CD8-positive, alpha-beta memory T cell (primary cell): ENCODE measurements at regions not wholly inside any gene's neighbourhood (a gene's known extent, or its start where the extent isn't known, plus 50 kb on each side); places are given as distances from the start of the nearest gene placed in this dataset.

ENCODE experiments used
- CTCF ChIA-PET: fragments of 350-600 bp; sonication (Branson Sonifier 250); formaldehyde crosslinking; loops from one replicate; lab custom pipeline; 2021; ENCODE audit warnings: antibody characterized with exemption; lab: Charles Lee
- POLR2A ChIA-PET: fragments of 350-600 bp; sonication (Branson Sonifier 250); formaldehyde crosslinking; loops from one replicate; lab custom pipeline; 2021; ENCODE audit warnings: antibody characterized with exemption; lab: Charles Lee
- DNase-seq, 5 donors: peaks; one replicate each; pipeline versions ENCODE4 v3.0.0 to v3.0.0-alpha.2; 2020 to 2022; ENCODE audit warnings: mixed read lengths in 1 of 5
- H3K27ac ChIP-seq: one replicate; pipeline ENCODE4 v1.7.0; 2013; ENCODE audit warnings: low read depth, mild to moderate bottlenecking, low read length, moderate library complexity
- H3K27me3 ChIP-seq: 2 replicates; pipeline ENCODE4 v1.7.0; 2013; ENCODE audit warnings: low read length, mild to moderate bottlenecking; ENCODE audit not compliant: insufficient read depth, poor library complexity, severe bottlenecking
- H3K36me3 ChIP-seq: 2 replicates; pipeline ENCODE4 v1.7.0; 2013; ENCODE audit warnings: mild to moderate bottlenecking, low read length, moderate library complexity; ENCODE audit not compliant: insufficient read depth
- H3K4me1 ChIP-seq: 2 replicates; pipeline ENCODE4 v1.7.0; 2013; ENCODE audit warnings: mild to moderate bottlenecking, low read length, moderate library complexity; ENCODE audit not compliant: insufficient read depth
- H3K4me3 ChIP-seq: 2 replicates; pipeline ENCODE4 v1.7.0; 2013; ENCODE audit warnings: mild to moderate bottlenecking, low read length
- H3K9me3 ChIP-seq: 2 replicates; pipeline ENCODE4 v1.7.0; 2013; ENCODE audit warnings: mild to moderate bottlenecking, low read length
- H3K27ac Mint-ChIP-seq, 8 donors: one replicate each; pipeline ENCODE4 v1.8.0; 2020 to 2021; ENCODE audit warnings: mixed read lengths in 8 of 8, mild to moderate bottlenecking in 6 of 8, inconsistent platforms in 3 of 8, moderate library complexity in 3 of 8
- H3K27me3 Mint-ChIP-seq, 2 donors: one replicate each; pipeline ENCODE4 v1.8.0; 2020 to 2021; ENCODE audit warnings: mixed read lengths in 2 of 2, mild to moderate bottlenecking in 1 of 2, moderate library complexity in 1 of 2
- H3K36me3 Mint-ChIP-seq, 3 donors: one replicate each; pipeline ENCODE4 v1.8.0; 2020 to 2021; ENCODE audit warnings: mixed read lengths in 3 of 3, inconsistent platforms in 1 of 3, mild to moderate bottlenecking in 1 of 3
- H3K4me1 Mint-ChIP-seq, 3 donors: one replicate each; pipeline ENCODE4 v1.8.0; 2020 to 2021; ENCODE audit warnings: mixed read lengths in 3 of 3, inconsistent platforms in 1 of 3, mild to moderate bottlenecking in 1 of 3
- H3K4me3 Mint-ChIP-seq, 7 donors: one replicate each; pipeline ENCODE4 v1.8.0; 2020 to 2021; ENCODE audit warnings: mixed read lengths in 7 of 7, mild to moderate bottlenecking in 6 of 7, moderate library complexity in 4 of 7, inconsistent platforms in 2 of 7
- H3K9me3 Mint-ChIP-seq, 5 donors: one replicate each; pipeline ENCODE4 v1.8.0; 2020 to 2022; ENCODE audit warnings: mixed read lengths in 5 of 5, mild to moderate bottlenecking in 3 of 5, moderate library complexity in 2 of 5, inconsistent platforms in 1 of 5

DNA sequence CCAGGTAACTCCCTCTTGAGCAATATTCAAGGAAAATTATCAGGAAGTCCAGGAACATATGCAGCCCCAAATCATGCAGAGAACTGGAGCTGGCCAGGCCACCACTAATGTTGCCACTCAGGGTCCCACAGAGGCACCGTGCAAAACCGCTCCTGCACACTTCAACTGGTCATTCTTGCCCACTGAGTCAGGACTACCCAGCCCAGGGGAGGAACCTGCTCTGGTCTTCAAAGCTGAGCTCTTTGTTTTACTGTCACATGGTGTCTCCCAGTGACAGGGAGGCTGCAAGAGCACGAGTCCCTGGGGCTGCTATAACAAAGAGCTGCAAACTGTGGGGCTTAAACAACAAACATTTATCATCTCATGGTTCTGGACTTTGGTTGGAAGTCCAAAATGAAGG, 336.0 kb upstream of the PRDM1 start:
- POLR2A ChIA-PET, result no interaction called here

GRCh38 chr6:105748737-105749161, 337.4 kb upstream of the PRDM1 start:
- H3K27me3 ChIP-seq, result no peaks in the 10 kb centered on the region
- Mint-ChIP-seq H3K27me3 (no peaks in the 10 kb centered on the region), H3K4me3 (no peak overlapping the region), H3K27ac (no peak overlapping the region), H3K4me1 (peaks cover 0 to 16% (median 0%) of the 10 kb centered on the region in 3 donors), H3K9me3 (no peaks in the 10 kb centered on the region), H3K36me3 (peaks cover 0 to 3% (median 0%) of the 10 kb centered on the region in 3 donors)
- ChIA-PET POLR2A (no interaction called here), CTCF (no interaction called here)
- no peaks in the 10 kb centered on the region for H3K9me3 ChIP-seq
- no peaks in the 10 kb centered on the region for H3K4me1 ChIP-seq
- no peak for DNase-seq
- H3K27ac ChIP-seq, result no peak overlapping the region
- H3K36me3 ChIP-seq, result no peaks in the 10 kb centered on the region
- H3K4me3 ChIP-seq, result no peak overlapping the region

More for the DNA sequence above, 336.0 kb upstream of the PRDM1 start:
- Mint-ChIP-seq H3K9me3 (no peaks in the 10 kb centered on the region), H3K27me3 (no peaks in the 10 kb centered on the region), H3K27ac (peak overlapping the region in 1 of 8 donors; percentile 55), H3K4me1 (peaks cover 0 to 5% (median 0%) of the 10 kb centered on the region in 3 donors), H3K36me3 (peaks cover 0 to 3% (median 0%) of the 10 kb centered on the region in 3 donors), H3K4me3 (no peak overlapping the region)
- CTCF ChIA-PET, result no interaction called here
- Histone ChIP-seq H3K4me1 (no peaks in the 10 kb centered on the region), H3K27me3 (no peaks in the 10 kb centered on the region), H3K4me3 (no peak overlapping the region), H3K27ac (no peak overlapping the region), H3K36me3 (no peaks in the 10 kb centered on the region), H3K9me3 (no peaks in the 10 kb centered on the region)
- no peak for DNase-seq

- Mint-ChIP-seq H3K4me1 (peaks cover 0 to 16% (median 0%) of the 10 kb centered on the region in 3 donors), H3K9me3 (no peaks in the 10 kb centered on the region), H3K36me3 (peaks cover 0 to 3% (median 0%) of the 10 kb centered on the region in 3 donors), H3K4me3 (no peak overlapping the region), H3K27ac (peak overlapping the region in 1 of 8 donors; percentile 81), H3K27me3 (no peaks in the 10 kb centered on the region)
- Histone ChIP-seq H3K27me3 (no peaks in the 10 kb centered on the region), H3K36me3 (no peaks in the 10 kb centered on the region), H3K4me1 (no peaks in the 10 kb centered on the region), H3K4me3 (no peak overlapping the region), H3K9me3 (no peaks in the 10 kb centered on the region), H3K27ac (no peak overlapping the region)
- POLR2A ChIA-PET, result no interaction called here
- CTCF ChIA-PET, result no interaction called here
- DNase-seq, result no peak
Observed at GRCh38 chr6:105747823-105748405, 338.2 kb upstream of the PRDM1 start.

DNA sequence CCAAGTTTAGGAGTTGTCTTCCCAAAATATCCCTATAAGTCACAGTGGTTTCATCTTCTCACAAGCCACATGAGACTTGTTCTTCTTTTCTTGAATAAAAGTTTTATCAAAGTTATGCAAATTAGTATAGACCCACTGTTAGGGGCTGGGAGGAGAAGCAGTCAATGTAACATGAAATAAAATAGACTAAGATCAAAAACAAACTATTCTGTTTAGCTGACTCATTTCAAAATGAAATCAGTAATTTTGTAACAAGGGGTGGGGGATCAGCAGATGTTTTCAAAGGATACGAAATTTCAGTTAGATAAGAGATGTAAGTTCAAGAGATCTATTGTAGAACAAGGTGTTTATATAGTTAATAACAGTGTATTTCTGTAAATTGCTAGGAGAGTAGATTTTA, 339.6 kb upstream of the PRDM1 start:
- H3K9me3 ChIP-seq, result no peaks in the 10 kb centered on the region
- no peak overlapping the region for H3K4me3 ChIP-seq
- Mint-ChIP-seq H3K9me3 (no peaks in the 10 kb centered on the region), H3K27ac (peak overlapping the region in 1 of 8 donors; percentile 14), H3K4me1 (peaks cover 0 to 16% (median 0%) of the 10 kb centered on the region in 3 donors), H3K27me3 (peaks cover 0 to 2% of the 10 kb centered on the region in 2 donors), H3K36me3 (no peaks in the 10 kb centered on the region), H3K4me3 (no peak overlapping the region)
- no peaks in the 10 kb centered on the region for H3K36me3 ChIP-seq
- no peak overlapping the region for H3K27ac ChIP-seq
- ChIA-PET CTCF (interaction anchor here (1.6 kb wide), 1 partner anchor 477 kb away, joined by 4 read pairs; no protein-coding TSS in a partner anchor), POLR2A (no interaction called here)
- no peaks in the 10 kb centered on the region for H3K27me3 ChIP-seq
- H3K4me1 ChIP-seq, result no peaks in the 10 kb centered on the region
- DNase-seq, result no peak

- POLR2A ChIA-PET, result no interaction called here
- Mint-ChIP-seq H3K27ac (no peak overlapping the region), H3K4me3 (no peak overlapping the region), H3K9me3 (no peaks in the 10 kb centered on the region), H3K27me3 (peaks cover 0 to 2% of the 10 kb centered on the region in 2 donors), H3K4me1 (peaks cover 0 to 16% (median 0%) of the 10 kb centered on the region in 3 donors), H3K36me3 (no peaks in the 10 kb centered on the region)
- CTCF ChIA-PET, result interaction anchor here (1.6 kb wide), 1 partner anchor 477 kb away, joined by 4 read pairs; no protein-coding TSS in a partner anchor
- Histone ChIP-seq H3K27ac (no peak overlapping the region), H3K4me1 (no peaks in the 10 kb centered on the region), H3K4me3 (no peak overlapping the region), H3K9me3 (no peaks in the 10 kb centered on the region), H3K36me3 (no peaks in the 10 kb centered on the region), H3K27me3 (no peaks in the 10 kb centered on the region)
- no peak for DNase-seq
Observed at GRCh38 chr6:105746130-105746505, 340.0 kb upstream of the PRDM1 start.

- H3K36me3 Mint-ChIP-seq, result no peaks in the 10 kb centered on the region
- Histone ChIP-seq H3K36me3 (no peaks in the 10 kb centered on the region), H3K27ac (no peak overlapping the region), H3K9me3 (no peaks in the 10 kb centered on the region), H3K4me3 (no peak overlapping the region), H3K27me3 (no peaks in the 10 kb centered on the region), H3K4me1 (no peaks in the 10 kb centered on the region)
- H3K9me3 Mint-ChIP-seq, result no peaks in the 10 kb centered on the region
- no peak overlapping the region for H3K27ac Mint-ChIP-seq
- POLR2A ChIA-PET, result no interaction called here
- no peak overlapping the region for H3K4me3 Mint-ChIP-seq
- peaks cover 0 to 2% of the 10 kb centered on the region in 2 donors for H3K27me3 Mint-ChIP-seq
- DNase-seq, result no peak
- H3K4me1 Mint-ChIP-seq, result peaks cover 0 to 16% (median 0%) of the 10 kb centered on the region in 3 donors
- CTCF ChIA-PET, result interaction anchor here (1.6 kb wide), 1 partner anchor 478 kb away, joined by 4 read pairs; no protein-coding TSS in a partner anchor
Observed at GRCh38 chr6:105745464-105746129, 340.5 kb upstream of the PRDM1 start.

DNA sequence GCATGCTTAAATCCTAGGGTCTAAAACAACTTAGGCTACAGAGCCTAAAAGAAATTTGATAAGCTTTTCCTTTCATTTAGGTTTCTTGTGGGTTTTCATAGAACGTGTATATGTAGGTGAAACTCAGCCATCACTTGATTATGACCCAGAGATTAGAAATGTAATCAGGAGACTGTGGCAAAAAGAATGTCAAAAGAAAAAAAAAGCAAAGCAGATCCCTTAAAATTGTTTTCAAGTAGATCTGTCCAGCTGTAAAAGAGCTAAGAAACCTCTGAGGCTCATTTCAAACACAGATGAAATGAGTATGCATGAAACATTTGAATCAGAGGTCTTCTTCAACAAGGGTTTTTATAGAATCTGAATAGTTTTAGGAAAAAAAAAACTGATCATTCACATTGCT, 341.3 kb upstream of the PRDM1 start:
- peaks cover 0 to 16% (median 0%) of the 10 kb centered on the region in 3 donors for H3K4me1 Mint-ChIP-seq
- no peaks in the 10 kb centered on the region for H3K27me3 ChIP-seq
- peaks cover 0 to 2% of the 10 kb centered on the region in 2 donors for H3K27me3 Mint-ChIP-seq
- no peaks in the 10 kb centered on the region for H3K36me3 ChIP-seq
- H3K36me3 Mint-ChIP-seq, result no peaks in the 10 kb centered on the region
- no peak for DNase-seq
- H3K27ac ChIP-seq, result no peak overlapping the region
- ChIA-PET CTCF (no interaction called here), POLR2A (no interaction called here)
- no peaks in the 10 kb centered on the region for H3K9me3 Mint-ChIP-seq
- H3K4me1 ChIP-seq, result no peaks in the 10 kb centered on the region
- no peak overlapping the region for H3K27ac Mint-ChIP-seq
- H3K4me3 Mint-ChIP-seq, result no peak overlapping the region
- no peaks in the 10 kb centered on the region for H3K9me3 ChIP-seq
- no peak overlapping the region for H3K4me3 ChIP-seq

- peak overlapping the region in 2 of 8 donors; percentile 47 to 52 for H3K27ac Mint-ChIP-seq
- H3K36me3 Mint-ChIP-seq, result no peaks in the 10 kb centered on the region
- H3K4me1 Mint-ChIP-seq, result peaks cover 10 to 32% (median 18%) of the 10 kb centered on the region in 3 donors
- DNase-seq, result no peak
- Histone ChIP-seq H3K27ac (no peak overlapping the region), H3K4me3 (no peak overlapping the region), H3K4me1 (no peaks in the 10 kb centered on the region), H3K36me3 (no peaks in the 10 kb centered on the region), H3K9me3 (no peaks in the 10 kb centered on the region), H3K27me3 (no peaks in the 10 kb centered on the region)
- CTCF ChIA-PET, result no interaction called here
- no peaks in the 10 kb centered on the region for H3K9me3 Mint-ChIP-seq
- POLR2A ChIA-PET, result no interaction called here
- H3K4me3 Mint-ChIP-seq, result no peak overlapping the region
- peaks cover 0 to 2% of the 10 kb centered on the region in 2 donors for H3K27me3 Mint-ChIP-seq
Observed at GRCh38 chr6:105740946-105741645, 338.2 kb upstream of the PREP start.
